PC-9 (cell line): ENCODE measurements at regions not wholly inside any gene's neighbourhood (a gene's known extent, or its start where the extent isn't known, plus 50 kb on each side); places are given as distances from the start of the nearest gene placed in this dataset.

Experiments
- BruUV-seq: library from RNA; stranded (reverse); fragments of 400-500 nt; replicated peaks from 2 replicates; lab custom pipeline; 2021; lab: Mats Ljungman, UMichigan
- CTCF ChIA-PET: fragments of 300-600 bp; sonication (Branson Sonifier 250); formaldehyde crosslinking; loops from one replicate; lab custom pipeline; 2022; ENCODE audit warnings: antibody characterized with exemption; lab: Charles Lee
- POLR2A ChIA-PET: fragments of 300-600 bp; sonication (Branson Sonifier 250); formaldehyde crosslinking; loops from one replicate; lab custom pipeline; 2022; ENCODE audit warnings: antibody characterized with exemption; ENCODE audit not compliant: unreplicated experiment; lab: Charles Lee
- DNase-seq, 2 experiments: peaks; one replicate each; pipeline versions ENCODE4 v3.0.0 to v3.0.0-alpha.2; 2015 to 2022; ENCODE audit warnings: mixed read lengths in 1 of 2
- H2AFZ ChIP-seq: fragments of 200-600 bp; sonication (generic); 2 replicates; pipeline ENCODE4 v1.8.1; 2017; ENCODE audit warnings: antibody characterized with exemption
- H3F3A ChIP-seq: fragments of 200-600 bp; sonication (generic); 2 replicates; pipeline ENCODE4 v1.8.1; 2017; ENCODE audit warnings: antibody characterized with exemption, mild to moderate bottlenecking, low read depth; ENCODE audit not compliant: insufficient read depth
- H3K27ac ChIP-seq: fragments of 200-600 bp; sonication (generic); 2 replicates; pipeline ENCODE4 v1.6.1; 2016; ENCODE audit warnings: mixed run types
- H3K27me3 ChIP-seq: fragments of 200-600 bp; sonication (generic); 2 replicates; pipeline ENCODE4 v1.6.1; 2016; ENCODE audit warnings: low read depth, mixed run types; ENCODE audit not compliant: insufficient read depth
- H3K36me3 ChIP-seq: fragments of 200-600 bp; sonication (generic); 2 replicates; pipeline ENCODE4 v1.6.1; 2016; ENCODE audit warnings: low read depth, mixed run types
- H3K4me1 ChIP-seq: fragments of 200-600 bp; sonication (generic); replicated peaks from 2 replicates; pipeline ENCODE4 v1.6.1; 2016; ENCODE audit warnings: mixed run types; ENCODE audit not compliant: insufficient read depth
- H3K4me2 ChIP-seq: fragments of 200-600 bp; sonication (generic); 2 replicates; pipeline ENCODE4 v1.6.1; 2017; ENCODE audit warnings: mixed run types
- H3K4me3 ChIP-seq: fragments of 200-600 bp; sonication (generic); 2 replicates; pipeline ENCODE4 v1.6.1; 2016; ENCODE audit warnings: mixed run types
- H3K79me2 ChIP-seq: fragments of 200-600 bp; sonication (generic); 2 replicates; pipeline ENCODE4 v1.6.1; 2017; ENCODE audit warnings: low read depth, mixed run types
- H3K9me2 ChIP-seq: fragments of 200-600 bp; sonication (generic); 2 replicates; pipeline ENCODE4 v1.8.1; 2017; ENCODE audit warnings: mild to moderate bottlenecking; ENCODE audit not compliant: insufficient read depth
- H3K9me3 ChIP-seq: fragments of 200-600 bp; sonication (generic); 2 replicates; pipeline ENCODE4 v1.8.1; 2016; ENCODE audit warnings: low read depth; ENCODE audit not compliant: insufficient read depth
- H4K20me1 ChIP-seq: fragments of 200-600 bp; sonication (generic); 2 replicates; pipeline ENCODE4 v1.8.1; 2017; ENCODE audit not compliant: insufficient read depth
- EZH2 ChIP-seq: fragments of 200-600 bp; sonication (generic); IDR thresholded peaks from 2 replicates; pipeline ENCODE4 v1.8.0; 2017; ENCODE audit warnings: antibody characterized with exemption, low read depth
- intact Hi-C: fragments of 100-400 bp; cut with micrococcal nuclease; formaldehyde crosslinking; loops from one replicate; pipeline ENCODE4 v1.10.0; 2022; ENCODE audit not compliant: unreplicated experiment
- TF ChIP-seq, protein P1 (sequence below): fragments of 200-600 bp; sonication (generic); conservative IDR thresholded peaks from 2 replicates; pipeline ENCODE4 v1.6.1; 2017; ENCODE audit warnings: mixed run types, antibody characterized with exemption, mild to moderate bottlenecking, moderate library complexity

DNA sequence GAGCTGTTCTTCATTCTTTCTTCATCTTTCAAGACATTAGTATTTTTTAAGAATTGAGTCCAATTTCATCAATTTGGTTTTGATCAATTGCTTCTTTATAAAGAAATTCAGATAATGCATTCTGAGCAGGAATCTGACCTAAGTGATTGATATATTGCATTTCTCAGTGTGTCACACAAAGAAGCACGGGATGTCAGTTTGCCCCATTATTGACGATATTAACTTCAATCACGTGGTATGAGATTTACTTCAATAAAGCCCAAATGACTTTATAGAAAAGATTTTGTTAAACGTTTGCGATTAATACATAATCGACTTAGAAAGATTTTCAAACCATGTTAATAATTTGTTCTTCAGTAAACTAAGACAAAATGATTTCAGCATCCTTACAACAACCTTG is 1254.2 kb downstream of the FSCB start:
- TF ChIP-seq, protein P1, sequence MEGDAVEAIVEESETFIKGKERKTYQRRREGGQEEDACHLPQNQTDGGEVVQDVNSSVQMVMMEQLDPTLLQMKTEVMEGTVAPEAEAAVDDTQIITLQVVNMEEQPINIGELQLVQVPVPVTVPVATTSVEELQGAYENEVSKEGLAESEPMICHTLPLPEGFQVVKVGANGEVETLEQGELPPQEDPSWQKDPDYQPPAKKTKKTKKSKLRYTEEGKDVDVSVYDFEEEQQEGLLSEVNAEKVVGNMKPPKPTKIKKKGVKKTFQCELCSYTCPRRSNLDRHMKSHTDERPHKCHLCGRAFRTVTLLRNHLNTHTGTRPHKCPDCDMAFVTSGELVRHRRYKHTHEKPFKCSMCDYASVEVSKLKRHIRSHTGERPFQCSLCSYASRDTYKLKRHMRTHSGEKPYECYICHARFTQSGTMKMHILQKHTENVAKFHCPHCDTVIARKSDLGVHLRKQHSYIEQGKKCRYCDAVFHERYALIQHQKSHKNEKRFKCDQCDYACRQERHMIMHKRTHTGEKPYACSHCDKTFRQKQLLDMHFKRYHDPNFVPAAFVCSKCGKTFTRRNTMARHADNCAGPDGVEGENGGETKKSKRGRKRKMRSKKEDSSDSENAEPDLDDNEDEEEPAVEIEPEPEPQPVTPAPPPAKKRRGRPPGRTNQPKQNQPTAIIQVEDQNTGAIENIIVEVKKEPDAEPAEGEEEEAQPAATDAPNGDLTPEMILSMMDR: no peak
- no peak for TF ChIP-seq EZH2
- Histone ChIP-seq H3K4me2 (no peak overlapping the region), H3K27ac (no peak overlapping the region), H3K27me3 (no peaks in the 10 kb centered on the region), H3K9me2 (no peaks in the 10 kb centered on the region), H3K36me3 (no peaks in the 10 kb centered on the region), H3K4me1 (no peaks in the 10 kb centered on the region), H2AFZ (no peak overlapping the region), H3K4me3 (no peak overlapping the region), H4K20me1 (0 out of 2 replicates have a peak, but pooled peaks cover 2% of the 10 kb centered on the region), H3K79me2 (no peaks in the 10 kb centered on the region), H3F3A (no peaks in the 10 kb centered on the region), H3K9me3 (no peaks in the 10 kb centered on the region)
- intact Hi-C loops: no loop called here
- CTCF ChIA-PET: no interaction called here
- no TSS peak for BruUV-seq
- POLR2A ChIA-PET: no interaction called here
- DNase-seq: no peak

DNA sequence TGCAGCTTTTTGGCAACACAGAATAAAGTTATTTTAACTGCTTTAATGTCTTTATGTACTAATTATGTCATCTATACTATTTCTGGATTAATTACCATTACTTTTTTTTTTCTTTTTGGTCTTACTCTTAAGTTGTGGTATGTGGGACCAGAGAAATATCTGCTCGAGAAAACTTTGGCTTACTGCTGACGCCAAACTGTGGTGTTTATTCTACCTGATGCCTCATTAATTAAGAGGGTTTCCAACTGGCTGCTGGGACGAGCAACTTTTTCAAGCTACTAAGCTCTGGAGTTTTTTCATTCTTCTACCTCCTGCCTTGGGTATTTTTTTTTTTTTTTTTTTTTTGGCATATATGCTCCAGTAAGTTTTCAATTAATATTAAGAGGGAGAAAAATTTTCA is 1257.5 kb downstream of the FSCB start:
- H3K27ac ChIP-seq: no peak overlapping the region
- H3K4me3 ChIP-seq: no peak overlapping the region
- ChIA-PET POLR2A (no interaction called here), CTCF (no interaction called here)
- no peaks in the 10 kb centered on the region for H3K9me3 ChIP-seq
- TF ChIP-seq, protein P1: no peak
- TF ChIP-seq EZH2: no peak
- H3K27me3 ChIP-seq: no peaks in the 10 kb centered on the region
- H4K20me1 ChIP-seq: 0 out of 2 replicates have a peak, but pooled peaks cover 3% of the 10 kb centered on the region
- no peak overlapping the region for H2AFZ ChIP-seq
- no peak overlapping the region for H3K4me2 ChIP-seq
- no TSS peak for BruUV-seq
- no peaks in the 10 kb centered on the region for H3K79me2 ChIP-seq
- H3K4me1 ChIP-seq: no peaks in the 10 kb centered on the region
- no peaks in the 10 kb centered on the region for H3K9me2 ChIP-seq
- intact Hi-C loops: no loop called here
- no peaks in the 10 kb centered on the region for H3K36me3 ChIP-seq
- no peaks in the 10 kb centered on the region for H3F3A ChIP-seq
- DNase-seq: no peak

DNA sequence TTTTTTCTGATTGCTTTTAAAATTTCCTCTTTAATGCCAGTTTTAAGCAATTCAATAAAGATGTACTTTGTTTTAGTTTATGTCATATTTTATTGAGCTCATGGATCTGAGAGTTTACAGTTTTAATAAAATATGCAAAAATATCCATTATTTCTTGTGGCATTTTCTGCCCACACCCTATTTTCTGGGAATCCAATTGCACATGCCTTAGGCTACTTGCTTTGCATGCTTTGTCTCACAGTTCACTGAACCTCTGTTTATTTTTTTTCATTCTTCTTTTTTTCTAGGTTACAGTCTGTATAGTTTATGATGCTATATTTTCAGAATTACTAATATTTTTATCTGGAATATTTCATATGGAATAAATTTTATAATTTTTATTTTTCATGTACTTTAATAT is 1258.0 kb downstream of the FSCB start:
- intact Hi-C loops: no loop called here
- Histone ChIP-seq H3K4me2 (no peak overlapping the region), H2AFZ (no peak overlapping the region), H3K4me1 (no peaks in the 10 kb centered on the region), H3K4me3 (no peak overlapping the region), H3K79me2 (no peaks in the 10 kb centered on the region), H3F3A (no peaks in the 10 kb centered on the region), H3K9me3 (no peaks in the 10 kb centered on the region), H3K27me3 (no peaks in the 10 kb centered on the region), H3K27ac (no peak overlapping the region), H3K36me3 (no peaks in the 10 kb centered on the region), H4K20me1 (0 out of 2 replicates have a peak, but pooled peaks cover 3% of the 10 kb centered on the region), H3K9me2 (no peaks in the 10 kb centered on the region)
- DNase-seq: no peak
- BruUV-seq: no TSS peak
- TF ChIP-seq, protein P1: no peak
- TF ChIP-seq EZH2: no peak
- ChIA-PET POLR2A (no interaction called here), CTCF (no interaction called here)
